ENCODE measurements at regions not wholly inside any gene's neighbourhood (a gene's known extent, or its start where the extent isn't known, plus 50 kb on each side); places are given as distances from the start of the nearest gene placed in this dataset.

- no peak for DNase-seq (ENCODE audit: low read depth, low spot score)
Measured at GRCh38 chr18:10379522-10379921, 74.9 kb upstream of the APCDD1 start.

GRCh38 chr18:10381516-10381915, 72.9 kb upstream of the APCDD1 start:
- DNase-seq (ENCODE audit: low read depth, low spot score): no peak

GRCh38 chr18:10381951-10382350, 72.5 kb upstream of the APCDD1 start:
- DNase-seq (ENCODE audit: low read depth, low spot score): no peak

- no peak for DNase-seq (ENCODE audit: low read depth, low spot score)
Measured at GRCh38 chr18:10386049-10386448, 68.4 kb upstream of the APCDD1 start.

- DNase-seq (ENCODE audit: low read depth, low spot score): no peak
Measured at GRCh38 chr18:10386956-10387355, 67.5 kb upstream of the APCDD1 start.

- no peak for DNase-seq (ENCODE audit: low read depth, low spot score)
Measured at GRCh38 chr18:10387399-10387798, 67.0 kb upstream of the APCDD1 start.

GRCh38 chr18:10388373-10388772, 66.1 kb upstream of the APCDD1 start:
- no peak for DNase-seq (ENCODE audit: low read depth, low spot score)

GRCh38 chr18:10391506-10391905, 62.9 kb upstream of the APCDD1 start:
- no peak for DNase-seq (ENCODE audit: low read depth, low spot score)

- DNase-seq (ENCODE audit: low read depth, low spot score): no peak
Measured at GRCh38 chr18:10397004-10397403, 57.4 kb upstream of the APCDD1 start.

- DNase-seq (ENCODE audit: low read depth, low spot score): peak; percentile 76
Measured at GRCh38 chr18:10398571-10398970, 55.9 kb upstream of the APCDD1 start.

- no peak for DNase-seq (ENCODE audit: low read depth, low spot score)
Measured at GRCh38 chr18:10399465-10399864, 55.0 kb upstream of the APCDD1 start.

GRCh38 chr18:10400534-10401307, 53.7 kb upstream of the APCDD1 start:
- no peak for DNase-seq (ENCODE audit: low read depth, low spot score)

GRCh38 chr18:10401521-10401920, 52.9 kb upstream of the APCDD1 start:
- DNase-seq (ENCODE audit: low read depth, low spot score): peak; percentile 72

- no peak for DNase-seq (ENCODE audit: low read depth, low spot score)
Measured at GRCh38 chr18:10401930-10402329, 52.5 kb upstream of the APCDD1 start.

- DNase-seq (ENCODE audit: low read depth, low spot score): no peak
Measured at GRCh38 chr18:10402871-10403559, 51.4 kb upstream of the APCDD1 start.

- no peak for DNase-seq (ENCODE audit: low read depth, low spot score)
Measured at GRCh38 chr18:10403708-10404107, 50.7 kb upstream of the APCDD1 start.

- DNase-seq (ENCODE audit: low read depth, low spot score): no peak
Measured at GRCh38 chr18:10404168-10404567, 50.3 kb upstream of the APCDD1 start.
